WTC11 (cell line): ENCODE measurements at regions not wholly inside any gene's neighbourhood (a gene's known extent, or its start where the extent isn't known, plus 50 kb on each side); places are given as distances from the start of the nearest gene placed in this dataset.

Experiments
- ATAC-seq: fragments of 200-7000 bp; cut with Tn5 transposase; 2 replicates; pipeline ENCODE4 v1.10.0; 2021; ENCODE audit warnings: mild to moderate bottlenecking, moderate library complexity
- CTCF ChIA-PET: fragments of 300-600 bp; sonication (Branson Sonifier 250); formaldehyde crosslinking; loops from one replicate; lab custom pipeline; 2021; ENCODE audit warnings: antibody characterized with exemption; lab: Charles Lee
- POLR2A ChIA-PET: fragments of 350-600 bp; sonication (Branson Sonifier 250); formaldehyde crosslinking; loops from one replicate; lab custom pipeline; 2021; ENCODE audit warnings: antibody characterized with exemption; lab: Charles Lee
- DNase-seq: peaks from one replicate; pipeline ENCODE4 v3.0.0; 2021; ENCODE audit warnings: low spot score
- H3K27ac Mint-ChIP-seq: 2 replicates; pipeline ENCODE4 v1.8.0; 2021; ENCODE audit warnings: mixed read lengths
- H3K27me3 Mint-ChIP-seq: 2 replicates; pipeline ENCODE4 v1.8.0; 2021; ENCODE audit warnings: low read depth, mild to moderate bottlenecking, moderate library complexity, mixed read lengths
- H3K36me3 Mint-ChIP-seq: 2 replicates; pipeline ENCODE4 v1.8.0; 2021; ENCODE audit warnings: mixed read lengths
- H3K4me1 Mint-ChIP-seq: 2 replicates; pipeline ENCODE4 v1.8.0; 2022; ENCODE audit warnings: mixed read lengths
- H3K4me3 Mint-ChIP-seq: 2 replicates; pipeline ENCODE4 v1.8.0; 2021; ENCODE audit warnings: mild to moderate bottlenecking, moderate library complexity, mixed read lengths
- H3K9me3 Mint-ChIP-seq: 2 replicates; pipeline ENCODE4 v1.8.0; 2021; ENCODE audit warnings: mixed read lengths
- CBFB ChIP-seq: sonication (generic); formaldehyde crosslinking; IDR thresholded peaks from 2 replicates; pipeline ENCODE4 v1.8.1; 2022; ENCODE audit warnings: mild to moderate bottlenecking, low read depth, missing genetic modification reagents
- CREB1 ChIP-seq: sonication (generic); formaldehyde crosslinking; IDR thresholded peaks from 2 replicates; pipeline ENCODE4 v1.8.0; 2023; ENCODE audit warnings: mild to moderate bottlenecking, missing genetic modification reagents
- EMX1 ChIP-seq: fragments of 250-450 bp; sonication (Bioruptor Pico); IDR thresholded peaks from 2 replicates; pipeline ENCODE4 v1.8.0; 2021; ENCODE audit warnings: mild to moderate bottlenecking
- ETV6 ChIP-seq: sonication (generic); formaldehyde crosslinking; IDR thresholded peaks from 2 replicates; pipeline ENCODE4 v1.8.1; 2022; ENCODE audit warnings: mild to moderate bottlenecking, missing genetic modification reagents
- FOXJ3 ChIP-seq: sonication (generic); formaldehyde crosslinking; IDR thresholded peaks from 2 replicates; pipeline ENCODE4 v1.9.0; 2021; ENCODE audit warnings: missing genetic modification reagents, mild to moderate bottlenecking, borderline replicate concordance
- FOXK1 ChIP-seq: sonication (generic); formaldehyde crosslinking; IDR thresholded peaks from 2 replicates; pipeline ENCODE4 v1.8.0; 2022; ENCODE audit warnings: mild to moderate bottlenecking, moderate library complexity, missing genetic modification reagents
- FOXP1 ChIP-seq: sonication (generic); formaldehyde crosslinking; IDR thresholded peaks from 2 replicates; pipeline ENCODE4 v1.8.0; 2022; ENCODE audit warnings: missing genetic modification reagents, mild to moderate bottlenecking, moderate library complexity, borderline replicate concordance
- GRHL2 ChIP-seq: fragments of 250-450 bp; sonication (Bioruptor Pico); IDR thresholded peaks from 2 replicates; pipeline ENCODE4 v1.8.0; 2022; ENCODE audit warnings: mild to moderate bottlenecking, moderate library complexity; ENCODE audit not compliant: insufficient replicate concordance, severe bottlenecking
- IRF2 ChIP-seq: sonication (generic); formaldehyde crosslinking; IDR thresholded peaks from 2 replicates; pipeline ENCODE4 v1.8.0; 2022; ENCODE audit warnings: low read depth, missing genetic modification reagents, borderline replicate concordance
- JAZF1 ChIP-seq: fragments of 250-450 bp; sonication (Bioruptor Pico); IDR thresholded peaks from 2 replicates; pipeline ENCODE4 v1.9.0; 2021; ENCODE audit warnings: moderate library complexity, mild to moderate bottlenecking, inconsistent platforms
- NFE2L1 ChIP-seq: sonication (generic); formaldehyde crosslinking; IDR thresholded peaks from 2 replicates; pipeline ENCODE4 v1.8.1; 2023; ENCODE audit warnings: missing genetic modification reagents
- RELA ChIP-seq: sonication (generic); formaldehyde crosslinking; IDR thresholded peaks from 2 replicates; pipeline ENCODE4 v1.8.1; 2022; ENCODE audit warnings: missing genetic modification reagents, mild to moderate bottlenecking, borderline replicate concordance
- SMAD3 ChIP-seq: sonication (generic); formaldehyde crosslinking; IDR thresholded peaks from 2 replicates; pipeline ENCODE4 v1.8.0; 2022; ENCODE audit warnings: missing genetic modification reagents, mild to moderate bottlenecking, borderline replicate concordance
- TEAD1 ChIP-seq: sonication (generic); formaldehyde crosslinking; IDR thresholded peaks from 2 replicates; pipeline ENCODE4 v1.8.0; 2022; ENCODE audit warnings: mild to moderate bottlenecking, missing genetic modification reagents
- ZNF512 ChIP-seq: sonication (generic); formaldehyde crosslinking; IDR thresholded peaks from 2 replicates; pipeline ENCODE4 v1.8.1; 2022; ENCODE audit warnings: missing genetic modification reagents, borderline replicate concordance
- TF ChIP-seq, protein P1 (sequence below): fragments of 250-450 bp; sonication (Bioruptor Pico); IDR thresholded peaks from 2 replicates; pipeline ENCODE4 v1.9.0; 2021; ENCODE audit warnings: mild to moderate bottlenecking
- TF ChIP-seq, protein P2 (sequence below): fragments of 250-450 bp; sonication (Bioruptor Pico); IDR thresholded peaks from 2 replicates; pipeline ENCODE4 v1.9.0; 2021; ENCODE audit warnings: moderate library complexity, mild to moderate bottlenecking, inconsistent platforms, borderline replicate concordance
- TF ChIP-seq, protein P3 (sequence below): sonication (generic); formaldehyde crosslinking; IDR thresholded peaks from 2 replicates; pipeline ENCODE4 v1.8.0; 2022; ENCODE audit warnings: mild to moderate bottlenecking, missing genetic modification reagents
- TF ChIP-seq, protein P4 (sequence below): sonication (generic); formaldehyde crosslinking; IDR thresholded peaks from 2 replicates; pipeline ENCODE4 v1.8.0; 2023; ENCODE audit warnings: missing genetic modification reagents
- TF ChIP-seq, protein P5 (sequence below): sonication (generic); formaldehyde crosslinking; IDR thresholded peaks from 2 replicates; pipeline ENCODE4 v1.8.1; 2023; ENCODE audit warnings: mild to moderate bottlenecking, missing genetic modification reagents

DNA sequence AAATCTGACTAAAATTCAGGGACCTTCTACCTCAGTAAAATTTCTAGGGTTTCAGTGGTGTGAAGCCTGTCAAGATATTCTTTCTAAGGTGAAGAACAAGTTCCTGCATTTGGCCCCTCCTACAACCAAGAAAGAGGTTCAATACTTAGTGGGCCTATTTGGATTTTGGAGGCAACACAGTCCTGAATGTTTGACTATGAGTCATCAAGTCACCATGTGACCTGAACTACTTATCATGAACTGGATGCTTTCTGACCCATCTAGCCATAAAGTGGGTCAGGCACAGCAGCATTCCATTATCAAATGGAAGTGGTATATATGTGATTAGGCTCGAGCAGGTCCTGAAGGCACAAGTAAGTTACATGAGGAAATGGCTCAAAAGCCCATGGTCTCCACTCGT is 163.0 kb upstream of the IRS2 start:
- Mint-ChIP-seq H3K27me3 (peaks cover 5% of the 10 kb centered on the region; the same call in 1 of the 2 replicates), H3K4me3 (no peak overlapping the region), H3K4me1 (no peaks in the 10 kb centered on the region), H3K27ac (no peak overlapping the region), H3K36me3 (0 out of 2 replicates have a peak, but pooled peaks cover under 1% of the 10 kb centered on the region), H3K9me3 (peaks cover 30% of the 10 kb centered on the region)
- TF ChIP-seq, protein P1, sequence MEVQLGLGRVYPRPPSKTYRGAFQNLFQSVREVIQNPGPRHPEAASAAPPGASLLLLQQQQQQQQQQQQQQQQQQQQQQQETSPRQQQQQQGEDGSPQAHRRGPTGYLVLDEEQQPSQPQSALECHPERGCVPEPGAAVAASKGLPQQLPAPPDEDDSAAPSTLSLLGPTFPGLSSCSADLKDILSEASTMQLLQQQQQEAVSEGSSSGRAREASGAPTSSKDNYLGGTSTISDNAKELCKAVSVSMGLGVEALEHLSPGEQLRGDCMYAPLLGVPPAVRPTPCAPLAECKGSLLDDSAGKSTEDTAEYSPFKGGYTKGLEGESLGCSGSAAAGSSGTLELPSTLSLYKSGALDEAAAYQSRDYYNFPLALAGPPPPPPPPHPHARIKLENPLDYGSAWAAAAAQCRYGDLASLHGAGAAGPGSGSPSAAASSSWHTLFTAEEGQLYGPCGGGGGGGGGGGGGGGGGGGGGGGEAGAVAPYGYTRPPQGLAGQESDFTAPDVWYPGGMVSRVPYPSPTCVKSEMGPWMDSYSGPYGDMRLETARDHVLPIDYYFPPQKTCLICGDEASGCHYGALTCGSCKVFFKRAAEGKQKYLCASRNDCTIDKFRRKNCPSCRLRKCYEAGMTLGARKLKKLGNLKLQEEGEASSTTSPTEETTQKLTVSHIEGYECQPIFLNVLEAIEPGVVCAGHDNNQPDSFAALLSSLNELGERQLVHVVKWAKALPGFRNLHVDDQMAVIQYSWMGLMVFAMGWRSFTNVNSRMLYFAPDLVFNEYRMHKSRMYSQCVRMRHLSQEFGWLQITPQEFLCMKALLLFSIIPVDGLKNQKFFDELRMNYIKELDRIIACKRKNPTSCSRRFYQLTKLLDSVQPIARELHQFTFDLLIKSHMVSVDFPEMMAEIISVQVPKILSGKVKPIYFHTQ (CRISPR knock-in tag): no peak
- TF ChIP-seq NFE2L1 (no peak), FOXJ3 (no peak), JAZF1 (no peak), ETV6 (CRISPR knock-in tag) (no peak), CBFB (no peak), EMX1 (no peak), FOXK1 (CRISPR knock-in tag) (no peak), GRHL2 (CRISPR knock-in tag) (no peak), IRF2 (CRISPR knock-in tag) (no peak), RELA (no peak), ZNF512 (CRISPR knock-in tag) (no peak), TEAD1 (CRISPR knock-in tag) (no peak), SMAD3 (CRISPR knock-in tag) (no peak), FOXP1 (CRISPR knock-in tag) (no peak), CREB1 (CRISPR knock-in tag) (no peak)
- TF ChIP-seq, protein P2, sequence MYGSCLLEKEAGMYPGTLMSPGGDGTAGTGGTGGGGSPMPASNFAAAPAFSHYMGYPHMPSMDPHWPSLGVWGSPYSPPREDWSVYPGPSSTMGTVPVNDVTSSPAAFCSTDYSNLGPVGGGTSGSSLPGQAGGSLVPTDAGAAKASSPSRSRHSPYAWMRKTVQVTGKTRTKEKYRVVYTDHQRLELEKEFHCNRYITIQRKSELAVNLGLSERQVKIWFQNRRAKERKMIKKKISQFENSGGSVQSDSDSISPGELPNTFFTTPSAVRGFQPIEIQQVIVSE (CRISPR knock-in tag): no peak
- TF ChIP-seq, protein P3, sequence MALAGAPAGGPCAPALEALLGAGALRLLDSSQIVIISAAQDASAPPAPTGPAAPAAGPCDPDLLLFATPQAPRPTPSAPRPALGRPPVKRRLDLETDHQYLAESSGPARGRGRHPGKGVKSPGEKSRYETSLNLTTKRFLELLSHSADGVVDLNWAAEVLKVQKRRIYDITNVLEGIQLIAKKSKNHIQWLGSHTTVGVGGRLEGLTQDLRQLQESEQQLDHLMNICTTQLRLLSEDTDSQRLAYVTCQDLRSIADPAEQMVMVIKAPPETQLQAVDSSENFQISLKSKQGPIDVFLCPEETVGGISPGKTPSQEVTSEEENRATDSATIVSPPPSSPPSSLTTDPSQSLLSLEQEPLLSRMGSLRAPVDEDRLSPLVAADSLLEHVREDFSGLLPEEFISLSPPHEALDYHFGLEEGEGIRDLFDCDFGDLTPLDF: no peak
- TF ChIP-seq, protein P4, sequence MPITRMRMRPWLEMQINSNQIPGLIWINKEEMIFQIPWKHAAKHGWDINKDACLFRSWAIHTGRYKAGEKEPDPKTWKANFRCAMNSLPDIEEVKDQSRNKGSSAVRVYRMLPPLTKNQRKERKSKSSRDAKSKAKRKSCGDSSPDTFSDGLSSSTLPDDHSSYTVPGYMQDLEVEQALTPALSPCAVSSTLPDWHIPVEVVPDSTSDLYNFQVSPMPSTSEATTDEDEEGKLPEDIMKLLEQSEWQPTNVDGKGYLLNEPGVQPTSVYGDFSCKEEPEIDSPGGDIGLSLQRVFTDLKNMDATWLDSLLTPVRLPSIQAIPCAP (CRISPR knock-in tag): no peak
- TF ChIP-seq, protein P5, sequence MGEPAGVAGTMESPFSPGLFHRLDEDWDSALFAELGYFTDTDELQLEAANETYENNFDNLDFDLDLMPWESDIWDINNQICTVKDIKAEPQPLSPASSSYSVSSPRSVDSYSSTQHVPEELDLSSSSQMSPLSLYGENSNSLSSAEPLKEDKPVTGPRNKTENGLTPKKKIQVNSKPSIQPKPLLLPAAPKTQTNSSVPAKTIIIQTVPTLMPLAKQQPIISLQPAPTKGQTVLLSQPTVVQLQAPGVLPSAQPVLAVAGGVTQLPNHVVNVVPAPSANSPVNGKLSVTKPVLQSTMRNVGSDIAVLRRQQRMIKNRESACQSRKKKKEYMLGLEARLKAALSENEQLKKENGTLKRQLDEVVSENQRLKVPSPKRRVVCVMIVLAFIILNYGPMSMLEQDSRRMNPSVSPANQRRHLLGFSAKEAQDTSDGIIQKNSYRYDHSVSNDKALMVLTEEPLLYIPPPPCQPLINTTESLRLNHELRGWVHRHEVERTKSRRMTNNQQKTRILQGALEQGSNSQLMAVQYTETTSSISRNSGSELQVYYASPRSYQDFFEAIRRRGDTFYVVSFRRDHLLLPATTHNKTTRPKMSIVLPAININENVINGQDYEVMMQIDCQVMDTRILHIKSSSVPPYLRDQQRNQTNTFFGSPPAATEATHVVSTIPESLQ (CRISPR knock-in tag): no peak
- no peak for ATAC-seq
- ChIA-PET CTCF (no interaction called here), POLR2A (no interaction called here)
- DNase-seq: no peak
